GM12878 (cell line): ENCODE measurements at regions not wholly inside any gene's neighbourhood (a gene's known extent, or its start where the extent isn't known, plus 50 kb on each side); places are given as distances from the start of the nearest gene placed in this dataset.
A peak's percentile ranks its signal among the peaks of the same experiment; 100 is the strongest.

Experiments
- ATF2 ChIP-seq: IDR thresholded peaks from 2 replicates; pipeline ENCODE4 v1.6.1; 2012; ENCODE audit warnings: low read length, inconsistent platforms
- ATF7 ChIP-seq: fragments of 450-650 bp; IDR thresholded peaks from 2 replicates; pipeline ENCODE4 v1.6.1; 2016; ENCODE audit warnings: low read depth, mild to moderate bottlenecking
- BHLHE40 ChIP-seq, 2 experiments: fragments of 450-650 bp in 1 of 2; IDR thresholded peaks; 2 replicates each; pipeline ENCODE4 v1.6.1; 2011 to 2017; ENCODE audit warnings: low read depth in 2 of 2, borderline replicate concordance in 1 of 2, improper control_type of control experiment in 1 of 2, low read length in 1 of 2, mild to moderate bottlenecking in 1 of 2
- HDAC6 ChIP-seq: fragments of 200-600 bp; sonication (generic); IDR thresholded peaks from one replicate; pipeline ENCODE4 v1.8.0; 2017; ENCODE audit warnings: antibody characterized with exemption; ENCODE audit not compliant: unreplicated experiment
- HDGF ChIP-seq: fragments of 450-650 bp; IDR thresholded peaks from 2 replicates; pipeline ENCODE4 v1.6.1; 2016; ENCODE audit warnings: antibody characterized with exemption
- MAX ChIP-seq: IDR thresholded peaks from 2 replicates; pipeline ENCODE4 v1.6.1; 2012; ENCODE audit warnings: low read depth, low read length, improper control_type of control experiment
- MTA2 ChIP-seq: fragments of 450-650 bp; IDR thresholded peaks from 2 replicates; pipeline ENCODE4 v1.6.1; 2016; ENCODE audit warnings: low read depth, mild to moderate bottlenecking, moderate library complexity
- MYC ChIP-seq: IDR thresholded peaks from 2 replicates; pipeline ENCODE4 v1.6.1; 2011; ENCODE audit warnings: mild to moderate bottlenecking, low read length, moderate library complexity, inconsistent platforms; ENCODE audit not compliant: insufficient read depth, insufficient replicate concordance, insufficient read length, severe bottlenecking
- NFYB ChIP-seq: IDR thresholded peaks from 2 replicates; pipeline ENCODE4 v1.6.1; 2011; ENCODE audit warnings: low read depth, mild to moderate bottlenecking, low read length, improper control_type of control experiment, moderate library complexity; ENCODE audit not compliant: insufficient read depth
- NR2F1 ChIP-seq: fragments of 450-650 bp; conservative IDR thresholded peaks from 2 replicates; pipeline ENCODE4 v1.6.1; 2017; ENCODE audit warnings: mild to moderate bottlenecking
- PML ChIP-seq: IDR thresholded peaks from 2 replicates; pipeline ENCODE4 v1.6.1; 2012; ENCODE audit warnings: low read length, inconsistent platforms
- STAT1 ChIP-seq: fragments of 450-650 bp; conservative IDR thresholded peaks from 2 replicates; pipeline ENCODE4 v1.6.1; 2014; ENCODE audit warnings: antibody characterized with exemption, mild to moderate bottlenecking
- SUPT20H ChIP-seq: IDR thresholded peaks from 2 replicates; pipeline ENCODE4 v1.6.1; 2011; ENCODE audit warnings: low read depth, mild to moderate bottlenecking, low read length, moderate library complexity, borderline replicate concordance; ENCODE audit not compliant: control insufficient read depth
- ZNF687 ChIP-seq: fragments of 450-650 bp; IDR thresholded peaks from 2 replicates; pipeline ENCODE4 v1.6.1; 2017; ENCODE audit warnings: mild to moderate bottlenecking, moderate library complexity
- TF ChIP-seq, protein P1 (sequence below): IDR thresholded peaks from 2 replicates; pipeline ENCODE4 v1.6.1; 2012; ENCODE audit warnings: low read depth, low read length, improper control_type of control experiment
- TF ChIP-seq, protein P2 (sequence below): fragments of 450-650 bp; IDR thresholded peaks from 2 replicates; pipeline ENCODE4 v1.6.1; 2017; ENCODE audit warnings: mild to moderate bottlenecking
- TF ChIP-seq, protein P3 (sequence below): IDR thresholded peaks from 2 replicates; pipeline ENCODE4 v1.6.1; 2011; ENCODE audit warnings: mild to moderate bottlenecking, low read depth, low read length, moderate library complexity; ENCODE audit not compliant: insufficient replicate concordance
- TF ChIP-seq, protein P4 (sequence below): IDR thresholded peaks from 2 replicates; pipeline ENCODE4 v1.6.1; 2012; ENCODE audit warnings: low read depth, low read length, improper control_type of control experiment

DNA sequence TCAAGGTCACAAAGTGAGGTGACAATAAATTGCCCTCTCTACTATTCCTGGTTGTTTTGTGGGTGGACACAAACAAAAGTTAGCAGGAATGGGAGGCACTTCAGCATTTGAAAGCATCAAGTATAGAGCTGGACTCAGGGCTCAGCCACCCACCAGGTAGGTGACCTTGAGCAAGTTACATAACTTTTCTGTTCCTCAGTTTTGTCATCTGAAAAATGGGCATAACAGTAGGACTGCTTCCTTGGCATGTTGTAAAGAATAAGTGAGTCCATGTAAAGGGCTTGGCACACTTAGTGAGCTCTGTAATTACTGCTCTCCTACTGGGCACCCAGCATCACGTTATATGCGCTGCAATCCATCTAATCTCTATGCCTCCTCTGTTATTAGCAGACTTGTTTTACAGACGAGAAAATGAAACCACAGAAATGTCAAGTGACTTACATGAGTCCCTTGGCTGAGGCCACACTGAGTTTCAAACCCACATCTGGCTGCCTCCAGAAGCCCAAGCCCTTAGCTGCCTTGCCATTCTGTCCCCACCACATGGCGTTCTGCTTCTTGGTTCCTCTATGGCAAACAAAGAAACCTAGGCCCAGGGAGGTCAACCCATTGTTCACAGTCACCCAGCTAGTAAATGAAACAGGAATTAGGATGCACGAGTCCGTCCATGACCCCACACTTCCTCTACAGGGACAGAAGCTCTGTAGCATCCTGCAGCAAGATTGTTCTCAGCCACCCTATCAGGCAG, 63.2 kb upstream of the SLC24A4 start (continued):
- TF ChIP-seq MYC (no peak), ATF7 (peak; percentile 76), MTA2 (peak; percentile 68), STAT1 (no peak), SUPT20H (no peak), HDGF (no peak), NR2F1 (peak; percentile 79), MAX (no peak; the same call in 1 of the 2 replicates), HDAC6 (no peak), ZNF687 (peak; percentile 94), NFYB (no peak), PML (no peak), ATF2 (peak; percentile 30; the same call in 1 of the 2 replicates), BHLHE40 (IDR thresholded peaks at IDR 0.05; ENCODE audit: borderline replicate concordance in 1 of 2, low read depth in 2 of 2, low read length in 1 of 2) (peak; percentile 76 to 86)
- TF ChIP-seq, protein P1, sequence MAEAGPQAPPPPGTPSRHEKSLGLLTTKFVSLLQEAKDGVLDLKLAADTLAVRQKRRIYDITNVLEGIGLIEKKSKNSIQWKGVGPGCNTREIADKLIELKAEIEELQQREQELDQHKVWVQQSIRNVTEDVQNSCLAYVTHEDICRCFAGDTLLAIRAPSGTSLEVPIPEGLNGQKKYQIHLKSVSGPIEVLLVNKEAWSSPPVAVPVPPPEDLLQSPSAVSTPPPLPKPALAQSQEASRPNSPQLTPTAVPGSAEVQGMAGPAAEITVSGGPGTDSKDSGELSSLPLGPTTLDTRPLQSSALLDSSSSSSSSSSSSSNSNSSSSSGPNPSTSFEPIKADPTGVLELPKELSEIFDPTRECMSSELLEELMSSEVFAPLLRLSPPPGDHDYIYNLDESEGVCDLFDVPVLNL = no peak
- TF ChIP-seq, protein P2, sequence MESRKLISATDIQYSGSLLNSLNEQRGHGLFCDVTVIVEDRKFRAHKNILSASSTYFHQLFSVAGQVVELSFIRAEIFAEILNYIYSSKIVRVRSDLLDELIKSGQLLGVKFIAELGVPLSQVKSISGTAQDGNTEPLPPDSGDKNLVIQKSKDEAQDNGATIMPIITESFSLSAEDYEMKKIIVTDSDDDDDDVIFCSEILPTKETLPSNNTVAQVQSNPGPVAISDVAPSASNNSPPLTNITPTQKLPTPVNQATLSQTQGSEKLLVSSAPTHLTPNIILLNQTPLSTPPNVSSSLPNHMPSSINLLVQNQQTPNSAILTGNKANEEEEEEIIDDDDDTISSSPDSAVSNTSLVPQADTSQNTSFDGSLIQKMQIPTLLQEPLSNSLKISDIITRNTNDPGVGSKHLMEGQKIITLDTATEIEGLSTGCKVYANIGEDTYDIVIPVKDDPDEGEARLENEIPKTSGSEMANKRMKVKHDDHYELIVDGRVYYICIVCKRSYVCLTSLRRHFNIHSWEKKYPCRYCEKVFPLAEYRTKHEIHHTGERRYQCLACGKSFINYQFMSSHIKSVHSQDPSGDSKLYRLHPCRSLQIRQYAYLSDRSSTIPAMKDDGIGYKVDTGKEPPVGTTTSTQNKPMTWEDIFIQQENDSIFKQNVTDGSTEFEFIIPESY = no peak
- TF ChIP-seq, protein P3, sequence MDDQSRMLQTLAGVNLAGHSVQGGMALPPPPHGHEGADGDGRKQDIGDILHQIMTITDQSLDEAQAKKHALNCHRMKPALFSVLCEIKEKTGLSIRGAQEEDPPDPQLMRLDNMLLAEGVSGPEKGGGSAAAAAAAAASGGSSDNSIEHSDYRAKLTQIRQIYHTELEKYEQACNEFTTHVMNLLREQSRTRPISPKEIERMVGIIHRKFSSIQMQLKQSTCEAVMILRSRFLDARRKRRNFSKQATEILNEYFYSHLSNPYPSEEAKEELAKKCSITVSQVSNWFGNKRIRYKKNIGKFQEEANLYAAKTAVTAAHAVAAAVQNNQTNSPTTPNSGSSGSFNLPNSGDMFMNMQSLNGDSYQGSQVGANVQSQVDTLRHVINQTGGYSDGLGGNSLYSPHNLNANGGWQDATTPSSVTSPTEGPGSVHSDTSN = no peak
- TF ChIP-seq, protein P4, sequence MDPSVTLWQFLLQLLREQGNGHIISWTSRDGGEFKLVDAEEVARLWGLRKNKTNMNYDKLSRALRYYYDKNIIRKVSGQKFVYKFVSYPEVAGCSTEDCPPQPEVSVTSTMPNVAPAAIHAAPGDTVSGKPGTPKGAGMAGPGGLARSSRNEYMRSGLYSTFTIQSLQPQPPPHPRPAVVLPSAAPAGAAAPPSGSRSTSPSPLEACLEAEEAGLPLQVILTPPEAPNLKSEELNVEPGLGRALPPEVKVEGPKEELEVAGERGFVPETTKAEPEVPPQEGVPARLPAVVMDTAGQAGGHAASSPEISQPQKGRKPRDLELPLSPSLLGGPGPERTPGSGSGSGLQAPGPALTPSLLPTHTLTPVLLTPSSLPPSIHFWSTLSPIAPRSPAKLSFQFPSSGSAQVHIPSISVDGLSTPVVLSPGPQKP = no peak
